ENCODE measurements at regions not wholly inside any gene's neighbourhood (a gene's known extent, or its start where the extent isn't known, plus 50 kb on each side); places are given as distances from the start of the nearest gene placed in this dataset.
"Not testable (repeated sequence)": the region's sequence is repeated elsewhere in the genome, so short reads cannot be mapped to it uniquely, and the experiment has no call there.

DNA sequence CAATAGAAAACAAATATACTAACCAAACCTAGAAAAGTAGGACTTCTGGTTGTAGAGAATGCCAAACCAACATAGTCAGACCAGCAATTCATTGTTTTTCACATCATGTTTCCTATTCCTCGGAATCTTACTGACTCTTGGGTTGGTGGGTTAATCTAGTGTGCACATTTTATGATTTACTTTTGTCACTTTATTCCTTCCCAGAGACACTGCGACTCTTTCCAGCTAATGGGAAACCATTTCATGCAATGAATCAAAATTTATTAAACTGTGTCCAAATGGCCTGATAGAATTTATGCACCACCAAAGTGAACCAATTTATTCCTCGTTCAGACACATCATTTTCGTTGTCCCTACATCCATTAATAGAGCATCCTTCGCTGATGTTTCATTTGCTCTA is 464.9 kb downstream of the RPS29 start:
- DNase-seq (ENCODE audit: low read depth) = no peak

DNA sequence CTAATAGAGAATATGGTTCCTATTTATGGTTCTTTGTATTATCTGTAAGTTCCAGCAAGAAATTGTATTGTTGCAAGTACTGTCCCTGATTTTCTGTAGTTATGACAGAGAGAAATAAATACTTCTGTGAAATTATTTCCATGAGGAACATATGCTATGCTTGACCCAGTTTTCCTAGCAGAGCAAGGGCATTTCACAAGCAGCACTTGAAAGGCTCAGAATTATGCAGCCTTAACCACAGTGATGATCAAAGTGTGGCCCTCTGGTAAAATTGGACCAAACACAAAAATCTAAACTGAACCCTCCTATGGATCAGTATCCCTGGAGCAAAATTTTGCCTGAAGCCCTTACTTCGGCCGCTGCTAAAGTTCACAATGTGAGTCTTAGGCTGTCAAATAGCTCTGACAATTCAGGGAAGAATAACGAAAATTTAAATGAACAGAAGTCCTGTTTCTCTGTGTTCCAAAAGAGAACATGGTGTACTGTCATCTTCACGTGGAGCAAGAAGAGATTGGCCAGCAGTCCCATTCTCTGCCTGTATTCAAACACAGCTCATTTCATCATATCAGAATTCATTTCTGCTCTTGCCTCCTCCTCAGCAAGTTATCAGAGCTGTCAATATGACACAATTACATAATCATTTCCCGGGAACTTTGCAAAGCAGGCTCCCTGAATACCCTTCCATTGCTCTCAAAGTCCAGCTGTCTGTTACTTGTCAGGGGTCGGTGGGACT is 471.9 kb downstream of the RPS29 start:
- DNase-seq (ENCODE audit: low read depth) = no peak

DNA sequence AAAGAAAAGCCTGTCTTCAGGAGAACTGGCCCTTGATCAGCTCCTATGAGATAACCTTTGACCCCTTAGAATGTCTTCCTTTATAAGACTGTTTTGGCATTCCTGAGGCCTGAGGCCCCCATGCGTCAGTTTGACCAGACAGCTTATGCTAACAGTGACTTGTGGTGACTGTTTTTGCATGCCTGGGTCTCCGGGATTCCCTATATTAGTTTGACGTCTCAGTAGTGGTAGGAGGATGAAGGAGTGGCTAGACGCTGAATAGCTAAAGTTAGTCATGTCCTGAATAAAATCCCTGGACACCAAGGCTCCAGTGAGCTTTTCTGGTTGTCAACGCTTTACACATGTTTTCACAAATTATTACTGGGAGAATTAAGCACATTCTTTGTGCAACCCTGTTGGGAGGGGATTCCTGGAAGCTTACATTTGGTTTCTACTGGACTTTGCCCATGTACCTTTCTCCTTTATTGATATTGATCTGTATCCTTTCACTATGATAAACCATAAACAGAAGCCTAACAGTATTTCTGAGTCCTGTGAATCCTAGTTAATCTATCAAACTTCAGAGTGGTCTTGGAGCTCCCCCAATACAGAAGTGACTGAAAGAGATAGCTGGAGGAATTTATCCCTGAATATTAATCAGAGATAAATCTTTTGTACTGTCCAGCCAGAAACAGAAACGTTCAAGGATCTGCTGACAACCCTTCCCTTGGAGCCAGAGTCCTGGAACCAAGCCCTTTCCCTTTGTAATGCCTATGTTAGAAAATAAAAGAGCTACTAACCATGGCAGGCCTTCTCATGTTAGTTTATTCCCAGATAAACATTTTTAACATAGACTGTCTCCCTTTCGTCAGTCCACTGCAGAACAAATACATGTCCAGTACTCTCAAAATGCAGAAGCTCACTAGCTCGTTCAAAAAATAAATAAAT is 479.2 kb downstream of the RPS29 start:
- DNase-seq (ENCODE audit: low read depth) = no peak

DNA sequence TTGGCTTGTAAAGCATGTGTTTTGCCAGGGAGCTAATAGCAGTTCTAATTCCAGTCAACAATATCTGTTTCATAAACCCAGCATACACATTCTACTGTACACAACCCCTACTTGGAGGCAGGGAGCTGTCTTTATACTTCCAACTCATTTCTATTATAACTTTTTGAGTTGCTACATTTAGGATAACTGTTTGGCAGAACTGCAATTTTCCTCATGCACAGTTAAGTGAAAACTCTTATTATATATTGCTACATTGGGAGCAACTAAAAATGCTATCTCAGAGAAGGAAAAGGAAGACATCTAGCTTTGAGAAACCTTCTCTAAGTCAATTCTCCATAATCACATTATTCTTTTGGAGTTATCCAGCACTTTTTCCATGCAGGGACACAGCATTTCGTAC is 480.2 kb downstream of the RPS29 start:
- no peak for DNase-seq (ENCODE audit: low read depth)

- no peak for DNase-seq (ENCODE audit: low read depth)
These were observed 480.7 kb downstream of the RPS29 start for GRCh38 chr14:49105512-49105911.

DNA sequence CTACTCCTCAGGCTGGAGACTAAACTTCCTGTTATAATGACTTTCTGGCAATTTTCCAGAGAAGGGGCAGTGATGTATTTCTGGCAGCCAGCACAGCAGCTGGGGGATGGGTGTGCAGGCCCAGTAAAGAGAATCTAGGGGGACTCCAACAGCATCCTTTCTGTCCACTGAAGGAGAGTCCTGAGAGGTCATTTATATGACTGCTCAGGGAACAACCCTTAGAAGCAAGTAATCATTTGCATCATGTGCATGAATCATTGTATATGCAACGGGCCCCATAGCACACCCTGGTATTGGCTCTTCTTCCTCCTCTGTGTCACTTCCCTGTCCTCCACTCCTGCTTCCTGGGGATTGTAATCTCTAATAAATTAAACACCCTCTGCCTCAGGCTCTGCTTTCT is 493.8 kb downstream of the RPS29 start:
- no peak for DNase-seq (ENCODE audit: low read depth)

- DNase-seq (ENCODE audit: low read depth) = no peak
These were observed 497.1 kb downstream of the RPS29 start for GRCh38 chr14:49089107-49089506.

- DNase-seq (ENCODE audit: low read depth) = not testable (repeated sequence)
These were observed 512.9 kb downstream of the RPS29 start for GRCh38 chr14:49073292-49073691.

DNA sequence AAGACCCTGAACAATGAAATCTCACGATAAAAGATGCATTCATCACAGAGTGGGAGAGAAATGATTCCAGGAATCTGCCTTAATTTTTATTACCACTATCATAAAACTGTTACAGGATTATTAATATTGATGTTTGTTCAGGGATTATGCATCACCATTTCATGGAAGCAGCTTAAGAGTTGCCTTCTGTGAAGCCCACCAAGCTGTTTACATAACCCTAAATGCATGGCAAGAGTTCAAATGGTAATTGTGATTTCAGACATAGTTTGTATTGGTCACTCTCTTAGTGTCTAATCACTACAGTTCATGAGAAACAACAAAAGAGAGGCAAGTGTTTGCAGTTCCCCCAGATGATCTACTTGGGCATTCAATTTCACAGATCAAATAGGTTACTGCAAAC is 527.7 kb downstream of the RPS29 start:
- no peak for DNase-seq (ENCODE audit: low read depth)

DNA sequence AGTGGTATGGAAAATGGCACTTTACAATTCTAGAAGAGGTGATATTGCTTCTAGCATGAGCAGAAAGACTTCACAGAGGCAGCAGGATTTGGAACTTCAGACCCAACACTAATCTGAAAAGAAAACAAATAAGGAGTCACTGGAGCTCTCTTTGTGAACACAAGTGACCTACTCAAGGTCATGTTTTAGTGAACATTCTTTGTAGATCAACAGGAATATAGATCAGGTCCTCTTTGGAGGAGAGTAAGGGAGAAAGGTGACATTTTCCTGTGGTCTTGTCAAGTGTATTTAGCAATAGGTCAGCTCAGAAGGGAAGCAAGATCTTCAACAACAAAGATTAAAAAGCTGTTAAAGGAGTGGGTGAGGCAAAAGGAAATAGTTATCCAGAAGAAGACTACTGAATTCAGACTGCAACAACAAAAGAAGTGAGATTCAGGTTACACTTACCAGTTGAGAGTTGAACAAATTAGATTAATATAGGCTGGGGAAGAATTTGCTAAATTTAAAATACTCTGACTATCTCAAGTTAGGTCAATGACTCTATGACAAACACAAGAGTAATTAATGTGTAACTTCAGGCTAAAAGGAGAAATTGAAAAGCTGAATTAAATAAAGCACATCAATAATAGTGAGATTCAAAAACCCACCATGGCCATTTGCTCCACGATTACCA is 528.2 kb downstream of the RPS29 start:
- DNase-seq (ENCODE audit: low read depth) = no peak

DNA sequence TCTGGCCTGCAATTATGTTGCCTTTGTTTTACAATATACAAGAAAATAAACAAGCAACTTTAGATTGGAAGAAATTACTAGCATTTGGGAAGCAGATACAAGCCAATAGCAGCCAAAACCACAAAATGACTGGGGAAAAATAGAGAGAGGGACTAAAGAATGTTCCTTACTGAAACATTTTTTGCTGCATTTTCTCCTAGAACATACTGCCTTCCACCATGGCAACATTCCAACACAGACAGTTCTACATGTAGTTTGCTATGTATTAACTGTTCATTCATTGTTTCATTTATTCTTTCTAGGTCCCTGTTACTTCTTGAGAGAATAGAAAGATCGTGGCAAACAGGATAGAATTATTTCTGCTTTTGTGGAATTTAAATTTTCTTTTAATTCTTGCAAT is 530.2 kb downstream of the RPS29 start:
- no peak for DNase-seq (ENCODE audit: low read depth)

DNA sequence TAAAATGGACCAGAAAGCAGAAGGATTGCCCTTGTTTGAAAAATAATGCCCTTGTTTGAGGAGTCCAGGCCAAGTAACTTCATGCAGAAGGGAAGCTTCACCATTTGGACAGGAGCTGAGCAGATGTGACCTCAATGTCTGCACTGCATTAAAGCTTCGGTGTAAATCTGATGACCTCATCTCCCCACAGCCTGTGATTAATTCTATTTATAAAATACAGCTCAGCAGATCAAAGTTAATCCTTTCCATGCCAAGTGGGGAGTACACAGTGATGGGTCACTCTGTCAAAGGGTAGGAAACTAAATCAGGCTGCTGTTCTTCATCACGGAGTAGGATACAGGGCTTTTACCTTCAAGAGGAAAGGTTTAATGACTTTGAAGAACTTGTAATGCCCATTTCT is 533.7 kb downstream of the RPS29 start:
- DNase-seq (ENCODE audit: low read depth) = peak; percentile 39

DNA sequence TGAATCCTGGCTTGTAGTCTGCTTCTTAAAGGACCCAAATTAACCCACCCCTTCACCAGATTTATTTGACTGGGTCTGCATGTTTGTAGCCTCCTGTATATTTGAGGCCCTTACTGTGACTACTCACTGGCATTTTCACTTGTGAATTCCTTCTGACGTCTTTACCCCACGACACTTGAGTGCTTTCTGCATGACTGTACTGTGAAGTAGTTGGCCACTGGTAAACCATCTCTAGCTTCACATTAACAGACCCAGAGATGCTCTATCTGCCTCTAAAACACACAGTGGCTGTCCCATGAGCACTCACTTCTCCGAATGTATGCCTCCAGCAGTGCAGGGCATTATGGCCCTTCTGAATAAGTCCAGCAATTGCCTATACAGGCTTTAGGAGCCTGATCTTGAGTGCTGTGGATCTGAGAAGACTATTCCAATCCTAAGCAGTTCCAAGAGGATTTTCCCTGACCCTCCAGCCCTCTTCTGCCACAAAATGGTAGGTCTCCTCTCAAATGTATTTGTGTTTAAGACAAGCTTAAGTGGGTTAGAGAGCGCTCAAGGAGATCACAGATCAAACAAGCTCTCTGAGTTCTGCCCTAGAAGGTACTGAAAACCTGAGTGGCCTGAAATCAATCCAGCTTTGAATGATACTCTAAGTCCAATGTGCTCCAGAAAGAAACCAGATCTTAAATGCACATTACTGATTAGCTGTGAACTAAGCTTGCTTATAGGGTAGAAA is 534.7 kb downstream of the RPS29 start:
- DNase-seq (ENCODE audit: low read depth) = no peak

DNA sequence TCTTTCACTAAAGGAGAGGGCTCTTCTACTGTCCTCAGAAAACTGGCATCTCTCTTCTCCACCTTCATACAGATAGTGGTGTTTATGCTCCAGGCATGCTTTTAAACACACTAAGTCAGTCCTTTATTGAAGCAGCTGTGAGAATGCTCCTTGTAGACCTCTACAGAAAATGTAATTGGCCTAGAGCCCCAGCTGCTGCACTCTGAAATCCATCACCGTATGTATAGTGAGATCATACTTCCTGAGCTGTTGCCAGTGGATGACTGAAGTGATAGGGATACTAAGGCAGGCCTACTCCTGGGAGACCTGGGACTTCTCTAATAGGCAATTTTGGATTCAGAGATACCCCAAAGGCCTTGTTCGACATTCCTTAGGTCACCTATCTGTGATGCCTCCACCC is 535.4 kb downstream of the RPS29 start:
- no peak for DNase-seq (ENCODE audit: low read depth)

DNA sequence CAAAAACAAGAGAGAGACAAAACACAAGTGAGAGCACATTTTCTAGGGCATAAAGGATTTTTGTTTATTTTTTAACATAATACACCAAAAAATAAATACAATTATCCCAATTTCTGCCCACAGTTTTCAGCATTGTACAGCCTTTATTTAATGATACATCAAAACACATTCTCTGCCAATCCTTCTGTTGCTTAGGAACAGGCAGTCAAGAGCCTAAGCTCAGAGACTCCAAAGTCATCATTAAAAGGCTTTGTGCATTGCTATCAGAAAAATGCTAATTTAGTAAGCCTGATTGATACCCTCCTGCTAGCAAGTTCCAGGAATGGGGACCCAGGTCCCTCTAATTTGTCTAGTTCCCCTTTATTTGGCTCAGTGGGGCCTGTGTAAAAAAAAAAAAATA is 536.5 kb downstream of the RPS29 start:
- DNase-seq (ENCODE audit: low read depth) = no peak

GRCh38 chr14:49044981-49045380 is 541.2 kb downstream of the RPS29 start:
- DNase-seq (ENCODE audit: low read depth) = no peak

- DNase-seq (ENCODE audit: low read depth) = no peak
These were observed 549.1 kb downstream of the RPS29 start for GRCh38 chr14:49036984-49037516.

GRCh38 chr14:49036266-49036665 is 549.9 kb downstream of the RPS29 start:
- DNase-seq (ENCODE audit: low read depth) = no peak

- DNase-seq (ENCODE audit: low read depth) = no peak
These were observed 553.0 kb downstream of the RPS29 start for GRCh38 chr14:49033131-49033530.

- not testable (repeated sequence) for DNase-seq (ENCODE audit: low read depth)
These were observed 554.5 kb downstream of the RPS29 start for GRCh38 chr14:49031710-49032109.

GRCh38 chr14:49019467-49020115 is 566.6 kb downstream of the RPS29 start:
- DNase-seq (ENCODE audit: low read depth) = no peak

Data from RPMI7951 (cell line).